Mammary epithelial cell (primary cell): ENCODE measurements at regions not wholly inside any gene's neighbourhood (a gene's known extent, or its start where the extent isn't known, plus 50 kb on each side); places are given as distances from the start of the nearest gene placed in this dataset.

Source experiments
- CTCF ChIP-seq, 2 donors: IDR thresholded peaks in 1 of 2; conservative IDR thresholded peaks in 1 of 2; 2 replicates each; pipeline ENCODE4 v1.5.1; 2011 to 2012; ENCODE audit warnings: inconsistent platforms in 2 of 2, low read length in 2 of 2, mild to moderate bottlenecking in 2 of 2, control low read depth in 1 of 2, low read depth in 1 of 2; ENCODE audit not compliant: insufficient read depth in 1 of 2; ENCODE audit errors: extremely low read depth in 1 of 2
- EZH2 ChIP-seq: IDR thresholded peaks from 2 replicates; pipeline ENCODE4 v1.6.1; 2012; ENCODE audit warnings: low read length, inconsistent platforms, borderline replicate concordance

DNA sequence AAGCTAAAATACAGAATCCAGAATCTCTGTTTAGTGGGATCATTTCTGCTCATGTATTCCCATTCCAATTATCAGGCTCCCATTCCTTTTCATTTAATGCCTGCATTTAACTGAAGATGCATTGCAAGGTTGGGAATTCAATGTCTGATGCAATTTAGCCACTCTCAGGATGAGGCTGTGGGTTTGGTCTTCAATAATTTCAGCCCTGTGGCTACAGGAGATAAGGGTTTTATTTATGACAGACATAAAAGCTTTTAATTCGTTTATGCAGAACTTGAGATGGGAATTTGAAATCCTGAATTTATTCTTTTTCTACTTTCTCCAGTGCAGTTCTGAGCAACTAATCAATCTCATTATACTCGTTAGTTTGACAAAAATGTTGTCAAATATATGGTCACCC is 1225.9 kb downstream of the PCDH18 start:
- TF ChIP-seq CTCF (conservative IDR thresholded peaks at IDR 0.05 in 1 of 2, IDR thresholded peaks at IDR 0.05 in 1 of 2; ENCODE audit: extremely low read depth in 1 of 2, insufficient read depth in 1 of 2, low read depth in 1 of 2, low read length in 2 of 2) (no peak), EZH2 (no peak)
